GM19025 (cell line): ENCODE measurements at regions not wholly inside any gene's neighbourhood (a gene's known extent, or its start where the extent isn't known, plus 50 kb on each side); places are given as distances from the start of the nearest gene placed in this dataset.
"Not testable (repeated sequence)": the region's sequence is repeated elsewhere in the genome, so short reads cannot be mapped to it uniquely, and the experiment has no call there.

ENCODE experiments used
- ATAC-seq: cut with Tn5 transposase; IDR thresholded peaks from one replicate; pipeline ENCODE4 v1.9.1; 2021; ENCODE audit warnings: mild to moderate bottlenecking, low read depth, moderate library complexity; ENCODE audit not compliant: unreplicated experiment

- not testable (repeated sequence) for ATAC-seq
Observed at GRCh38 chr17:64800987-64801386, 118.3 kb downstream of the LRRC37A3 start.

GRCh38 chr17:64800361-64800895, 118.8 kb downstream of the LRRC37A3 start:
- not testable (repeated sequence) for ATAC-seq

- ATAC-seq: not testable (repeated sequence)
Observed at GRCh38 chr17:64799543-64800188, 119.6 kb downstream of the LRRC37A3 start.

DNA sequence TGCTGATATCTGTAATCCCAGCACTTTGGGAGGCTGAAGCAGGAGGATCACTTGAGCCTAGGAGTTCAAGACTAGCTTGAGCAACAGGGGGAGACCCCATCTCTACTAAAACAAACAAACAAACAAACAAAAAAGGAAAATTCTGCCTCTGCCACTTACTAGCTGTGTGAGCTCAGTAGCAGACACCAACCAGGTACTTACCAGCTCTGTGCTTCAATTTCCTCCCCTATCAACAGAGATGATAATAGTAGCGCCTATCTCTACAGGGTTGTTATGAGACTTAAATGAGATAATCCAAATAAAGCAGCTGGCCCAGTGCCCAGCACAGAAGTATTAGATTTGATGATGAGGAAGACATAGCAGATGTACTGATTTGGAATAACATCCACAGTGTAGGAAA, 120.3 kb downstream of the LRRC37A3 start:
- not testable (repeated sequence) for ATAC-seq

DNA sequence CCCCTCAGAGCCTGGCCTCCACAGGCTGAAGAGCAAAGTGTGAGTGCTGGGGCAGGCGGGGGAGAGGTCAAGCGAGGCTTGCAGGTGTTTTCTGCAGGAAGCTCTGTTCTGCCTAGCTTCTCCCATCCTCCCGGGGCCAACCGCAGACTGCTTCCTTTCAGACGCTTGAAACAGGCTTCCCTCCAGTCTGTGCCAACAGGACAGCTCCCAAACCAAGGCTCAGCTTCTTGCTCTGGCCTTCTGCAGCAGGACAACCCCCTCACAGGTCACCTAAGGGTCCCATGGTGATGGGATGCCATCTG, 120.8 kb downstream of the LRRC37A3 start:
- not testable (repeated sequence) for ATAC-seq

- ATAC-seq: not testable (repeated sequence)
Observed at GRCh38 chr17:64797746-64798488, 121.4 kb downstream of the LRRC37A3 start.

DNA sequence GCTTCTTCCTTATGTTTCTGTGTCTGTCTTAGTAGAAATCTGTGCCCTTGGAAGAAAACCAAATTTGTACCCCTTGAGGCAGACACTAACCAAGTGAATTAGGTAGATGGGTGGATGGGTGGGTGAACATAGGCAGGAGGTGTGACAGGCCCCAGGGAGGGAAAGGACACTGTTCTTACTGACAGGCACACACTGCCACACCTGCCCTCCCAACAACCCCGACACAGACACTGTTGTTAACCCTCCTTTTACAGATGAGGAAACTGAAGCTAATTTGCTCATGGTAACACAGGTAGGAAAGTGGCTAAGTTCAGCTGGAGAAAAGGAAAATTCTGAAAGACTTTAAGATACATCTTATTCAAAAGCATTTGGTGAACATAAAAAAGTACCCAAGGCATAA, 123.9 kb downstream of the LRRC37A3 start:
- not testable (repeated sequence) for ATAC-seq

- ATAC-seq: not testable (repeated sequence)
Observed at GRCh38 chr17:64794548-64795274, 124.6 kb downstream of the LRRC37A3 start.

GRCh38 chr17:64794113-64794512, 125.2 kb downstream of the LRRC37A3 start:
- not testable (repeated sequence) for ATAC-seq

DNA sequence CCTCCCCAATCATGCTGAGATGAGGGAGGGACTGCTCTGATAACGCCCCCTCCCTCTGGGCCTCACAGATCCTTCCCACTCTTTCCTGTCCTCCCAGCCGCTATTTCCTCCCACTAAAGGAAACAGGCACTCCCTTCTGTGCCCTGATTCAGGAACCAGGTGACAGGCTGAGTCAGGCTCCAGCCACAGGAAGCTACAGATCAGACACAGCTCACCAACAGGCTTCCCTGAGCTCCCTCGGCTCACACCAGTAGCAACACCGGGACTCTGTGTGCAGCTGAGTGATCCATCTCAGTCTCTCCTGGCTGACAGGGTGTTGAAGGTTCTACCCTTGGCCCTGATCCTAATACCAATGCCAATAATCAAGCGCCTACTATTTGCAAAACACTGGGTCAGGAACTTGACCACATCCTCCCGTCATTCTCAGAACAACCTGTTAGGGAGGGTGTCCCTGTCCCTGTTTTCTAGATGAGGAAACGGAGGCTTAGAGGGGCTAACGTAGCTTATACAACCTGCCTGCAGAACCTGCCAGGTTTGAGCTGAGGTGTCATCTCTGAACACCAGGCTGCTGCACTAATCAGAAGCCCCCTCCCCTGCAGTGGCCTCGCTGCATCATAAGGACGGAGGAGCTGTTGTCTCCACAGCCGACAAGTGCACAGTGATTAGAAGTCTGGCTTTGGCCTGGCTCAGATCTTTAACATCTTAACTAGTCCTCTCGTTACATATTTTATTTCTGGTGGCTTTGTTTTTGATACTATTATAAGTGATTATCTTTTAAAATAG, 126.3 kb downstream of the LRRC37A3 start:
- not testable (repeated sequence) for ATAC-seq

DNA sequence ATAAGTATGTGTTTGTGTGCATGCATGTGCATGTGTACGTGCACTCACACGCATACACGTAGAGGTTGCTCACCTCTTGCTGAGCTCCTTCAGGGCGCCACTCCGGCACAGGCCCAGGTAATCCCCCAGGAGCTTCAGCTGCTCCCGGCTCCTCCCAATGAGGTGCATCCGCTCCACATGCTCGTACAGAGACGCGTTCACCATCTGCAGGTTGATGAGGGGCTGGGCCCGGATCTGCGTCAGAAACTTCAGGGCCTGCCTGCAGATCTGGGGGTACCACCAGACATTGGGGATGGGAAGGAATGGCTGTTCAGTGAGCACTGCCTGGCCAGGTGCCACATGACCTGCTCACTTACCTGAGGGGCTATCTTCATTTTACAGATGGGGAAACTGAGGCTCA, 127.0 kb downstream of the LRRC37A3 start:
- ATAC-seq: not testable (repeated sequence)

DNA sequence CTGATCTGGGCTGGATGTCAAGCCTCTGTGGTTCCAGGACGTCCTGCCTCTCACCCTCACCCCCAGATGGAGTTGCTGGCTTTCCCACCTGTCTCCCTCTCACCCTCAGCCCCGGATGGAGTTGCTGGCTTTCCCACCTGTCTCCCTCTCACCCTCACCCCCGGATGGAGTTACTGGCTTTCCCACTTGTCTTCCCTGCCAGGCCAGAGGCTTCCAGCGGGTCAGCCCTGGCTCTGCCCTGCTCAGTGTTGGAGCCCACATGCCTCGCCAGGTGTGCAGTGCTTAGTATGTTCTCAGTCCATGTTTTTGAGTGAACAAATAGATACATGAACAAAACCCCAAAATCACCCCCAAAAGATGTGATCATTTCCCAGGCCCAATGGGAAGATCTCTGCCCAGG, 127.6 kb downstream of the LRRC37A3 start:
- ATAC-seq: not testable (repeated sequence)

- not testable (repeated sequence) for ATAC-seq
Observed at GRCh38 chr17:64791226-64791625, 128.1 kb downstream of the LRRC37A3 start.

DNA sequence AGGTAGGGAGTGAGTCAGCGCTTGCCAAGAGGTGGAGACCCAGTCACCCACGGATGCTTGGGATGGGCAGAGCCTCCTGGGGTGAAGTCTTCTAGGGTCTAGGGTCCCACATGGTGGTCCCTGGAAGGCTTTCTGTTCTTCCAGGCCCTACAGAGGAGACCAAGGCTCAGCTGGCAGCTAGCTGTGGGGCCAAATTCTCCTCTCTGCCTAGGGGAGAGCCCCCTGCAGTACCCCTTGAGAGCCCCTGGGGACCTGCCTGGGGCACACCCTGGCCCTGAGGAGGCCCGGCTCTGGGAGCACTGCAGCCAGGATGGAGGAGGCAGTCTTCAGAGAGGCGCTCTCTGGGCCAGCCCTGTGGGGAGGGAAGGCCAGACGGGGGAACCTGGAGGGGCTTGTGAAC, 128.6 kb upstream of the SMURF2 start:
- ATAC-seq: not testable (repeated sequence)

DNA sequence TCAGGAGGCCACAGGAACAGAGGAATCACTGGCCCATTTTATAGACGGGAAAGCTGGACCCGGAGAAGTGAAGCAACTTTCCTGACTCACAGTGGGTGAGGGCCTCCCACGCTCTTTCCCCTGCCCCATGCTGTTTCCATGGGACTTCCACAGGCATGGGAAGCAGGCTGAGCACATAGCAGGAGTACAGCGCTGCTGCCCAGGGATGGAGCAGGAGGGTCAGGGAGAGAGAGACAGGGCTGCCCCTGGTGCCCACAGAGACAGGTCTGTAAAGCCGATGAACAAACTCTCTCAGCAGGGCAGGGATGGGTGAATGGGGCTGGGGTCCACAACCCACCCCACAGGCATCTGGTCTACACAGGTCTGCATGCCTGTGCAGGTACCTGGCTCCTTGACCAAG, 128.1 kb upstream of the SMURF2 start:
- not testable (repeated sequence) for ATAC-seq

GRCh38 chr17:64789061-64789445, 126.9 kb upstream of the SMURF2 start:
- not testable (repeated sequence) for ATAC-seq

DNA sequence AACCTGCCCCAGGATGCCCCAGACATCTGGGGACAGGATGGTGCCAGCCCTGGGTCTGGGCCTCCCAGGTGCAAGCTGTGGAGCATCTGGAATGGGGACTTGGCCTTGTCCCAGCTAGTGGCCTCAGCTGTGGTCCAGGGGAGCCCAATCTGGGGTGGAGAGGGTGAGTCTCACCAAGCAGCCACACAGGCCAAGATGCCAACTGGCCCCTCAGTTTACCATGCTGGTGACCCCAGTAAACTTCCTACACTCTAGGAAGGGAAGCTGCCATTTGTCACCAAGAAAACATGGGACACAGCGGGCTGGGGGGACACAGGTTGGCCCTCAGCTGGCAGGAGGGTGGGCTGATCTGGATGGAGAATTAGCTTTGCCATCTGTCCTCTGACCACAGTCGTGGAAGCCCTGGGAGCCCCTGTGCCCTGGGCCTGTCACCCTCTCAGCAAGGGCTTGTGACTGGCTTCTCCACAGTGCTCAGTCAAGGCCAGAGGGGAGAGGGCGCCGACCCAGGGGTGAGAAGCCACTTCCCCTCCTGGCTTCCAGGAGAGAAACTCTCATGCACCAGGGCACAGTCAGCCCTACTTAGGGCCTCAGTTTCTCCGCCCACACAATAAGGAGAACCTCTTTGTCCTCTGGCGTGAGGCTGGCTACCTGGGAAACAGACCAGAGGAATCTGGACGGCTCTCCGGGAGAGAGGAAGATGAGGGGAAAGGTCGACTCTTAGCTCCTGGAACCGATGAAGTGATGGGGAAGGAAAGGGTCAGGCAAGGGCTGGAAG, 126.4 kb upstream of the SMURF2 start:
- no peak for ATAC-seq

- ATAC-seq: no peak
Observed at GRCh38 chr17:64787921-64788271, 125.8 kb upstream of the SMURF2 start.

DNA sequence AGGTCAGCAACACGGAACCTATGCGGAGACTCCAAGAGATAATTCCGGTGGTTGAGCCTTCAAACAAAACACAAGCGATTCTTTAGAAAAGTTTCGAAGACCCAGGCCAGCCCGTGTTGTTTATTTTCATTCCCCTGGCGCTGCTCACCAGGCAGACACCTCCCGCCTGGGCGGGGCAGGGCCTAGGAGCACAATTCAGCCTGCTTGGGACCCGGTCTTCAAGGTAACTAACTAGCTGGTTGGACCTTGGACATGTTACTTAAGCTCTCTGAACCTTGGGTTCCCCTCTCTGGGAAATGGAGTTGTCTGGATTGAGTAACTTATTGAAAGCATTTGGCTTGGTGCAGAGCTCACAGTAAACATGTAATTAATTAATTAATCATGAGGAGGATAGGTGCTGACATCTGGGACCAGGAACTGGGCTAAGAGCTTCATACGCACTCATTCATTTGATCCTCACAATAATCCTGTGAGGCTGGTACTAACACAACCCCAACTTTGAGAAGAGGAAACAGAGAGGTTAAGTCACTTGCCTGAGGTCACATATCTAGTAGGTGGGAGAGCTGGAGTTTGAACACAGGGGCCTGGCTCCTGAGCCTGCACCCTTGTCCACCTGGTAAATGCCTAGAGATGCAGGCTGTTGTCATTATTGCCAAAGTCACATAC, 125.3 kb upstream of the SMURF2 start:
- no peak for ATAC-seq
